ENCODE measurements at regions not wholly inside any gene's neighbourhood (a gene's known extent, or its start where the extent isn't known, plus 50 kb on each side); places are given as distances from the start of the nearest gene placed in this dataset.

- Histone ChIP-seq H3K4me3 (no peak overlapping the region), H3K9me3 (ENCODE audit: low read depth) (no peaks in the 10 kb centered on the region), H3K27me3 (no peaks in the 10 kb centered on the region), H3K4me2 (no peak overlapping the region), H3K27ac (peak overlapping the region; percentile 26), H4K20me1 (ENCODE audit: insufficient read depth, poor library complexity, severe bottlenecking) (no peaks in the 10 kb centered on the region), H3K36me3 (replicated peaks; ENCODE audit: insufficient read depth, low read depth) (no peaks in the 10 kb centered on the region), H2AFZ (no peak overlapping the region), H3K79me2 (no peaks in the 10 kb centered on the region), H3K4me1 (ENCODE audit: insufficient read depth) (no peaks in the 10 kb centered on the region), H3K9me2 (replicated peaks; ENCODE audit: insufficient read depth) (no peaks in the 10 kb centered on the region)
- TF ChIP-seq EZH2phosphoT487 (IDR thresholded peaks at IDR 0.05; ENCODE audit: low read depth, severe bottlenecking, unreplicated experiment) (no peak), EZH2 (IDR thresholded peaks at IDR 0.05; ENCODE audit: borderline replicate concordance) (no peak), CTCF (IDR thresholded peaks at IDR 0.05; ENCODE audit: poor library complexity) (no peak)
- WGBS (ENCODE audit: low lambda C conversion rate, missing lambda C conversion rate), result 74% methylated on average over 7 of the region's 7 CpGs
- DNase-seq (ENCODE audit: low spot score), result no peak
These were observed 56.2 kb upstream of the WDR26 start for GRCh38 chr1:224490549-224491537.

GRCh38 chr1:224492015-224492414, 57.4 kb upstream of the WDR26 start:
- H4K20me1 ChIP-seq (ENCODE audit: insufficient read depth, poor library complexity, severe bottlenecking), result no peaks in the 10 kb centered on the region
- WGBS (ENCODE audit: low lambda C conversion rate, missing lambda C conversion rate), result 94% methylated on average over 1 of the region's 1 CpG
- no peak overlapping the region for H3K4me3 ChIP-seq
- no peaks in the 10 kb centered on the region for H3K27me3 ChIP-seq
- no peak for DNase-seq (ENCODE audit: low spot score)
- H3K4me1 ChIP-seq (ENCODE audit: insufficient read depth), result no peaks in the 10 kb centered on the region
- H2AFZ ChIP-seq, result no peak overlapping the region
- no peaks in the 10 kb centered on the region for H3K9me3 ChIP-seq (ENCODE audit: low read depth)
- TF ChIP-seq EZH2 (IDR thresholded peaks at IDR 0.05; ENCODE audit: borderline replicate concordance) (no peak), EZH2phosphoT487 (IDR thresholded peaks at IDR 0.05; ENCODE audit: low read depth, severe bottlenecking, unreplicated experiment) (no peak), CTCF (IDR thresholded peaks at IDR 0.05; ENCODE audit: poor library complexity) (no peak)
- no peak overlapping the region for H3K27ac ChIP-seq
- H3K79me2 ChIP-seq, result no peaks in the 10 kb centered on the region
- H3K4me2 ChIP-seq, result no peak overlapping the region
- no peaks in the 10 kb centered on the region for H3K9me2 ChIP-seq (replicated peaks; ENCODE audit: insufficient read depth)
- no peaks in the 10 kb centered on the region for H3K36me3 ChIP-seq (replicated peaks; ENCODE audit: insufficient read depth, low read depth)

- DNase-seq (ENCODE audit: low spot score), result no peak
- Histone ChIP-seq H3K79me2 (no peaks in the 10 kb centered on the region), H3K27ac (no peak overlapping the region), H3K4me2 (no peak overlapping the region), H3K27me3 (no peaks in the 10 kb centered on the region), H4K20me1 (ENCODE audit: insufficient read depth, poor library complexity, severe bottlenecking) (no peaks in the 10 kb centered on the region), H3K4me1 (ENCODE audit: insufficient read depth) (no peaks in the 10 kb centered on the region), H2AFZ (no peak overlapping the region), H3K36me3 (replicated peaks; ENCODE audit: insufficient read depth, low read depth) (no peaks in the 10 kb centered on the region), H3K9me2 (replicated peaks; ENCODE audit: insufficient read depth) (no peaks in the 10 kb centered on the region), H3K4me3 (no peak overlapping the region), H3K9me3 (ENCODE audit: low read depth) (no peaks in the 10 kb centered on the region)
- TF ChIP-seq CTCF (IDR thresholded peaks at IDR 0.05; ENCODE audit: poor library complexity), result no peak
- TF ChIP-seq EZH2 (IDR thresholded peaks at IDR 0.05; ENCODE audit: borderline replicate concordance), result no peak
- no peak for TF ChIP-seq EZH2phosphoT487 (IDR thresholded peaks at IDR 0.05; ENCODE audit: low read depth, severe bottlenecking, unreplicated experiment)
- 79% methylated on average over 2 of the region's 2 CpGs for WGBS (ENCODE audit: low lambda C conversion rate, missing lambda C conversion rate)
These were observed 58.0 kb upstream of the WDR26 start for GRCh38 chr1:224492632-224493031.

Data from hepatocyte (in vitro differentiated cells).